NCI-H446 treated with DMSO at 0.1 percent for 48 hours (cell line): ENCODE measurements at regions not wholly inside any gene's neighbourhood (a gene's known extent, or its start where the extent isn't known, plus 50 kb on each side); places are given as distances from the start of the nearest gene placed in this dataset.

Source experiments
- DNase-seq: peaks from one replicate; lab custom pipeline; 2025; lab: John Stamatoyannopoulos, UW

- DNase-seq = no peak
Measured at GRCh38 chr15:59953392-59953883, 50.7 kb upstream of the FOXB1 start.

GRCh38 chr15:59952960-59953359 is 51.2 kb upstream of the FOXB1 start:
- no peak for DNase-seq

GRCh38 chr15:59950603-59951388 is 53.3 kb upstream of the FOXB1 start:
- no peak for DNase-seq

GRCh38 chr15:59948924-59949613 is 55.0 kb upstream of the FOXB1 start:
- DNase-seq = no peak

- no peak for DNase-seq
Measured at GRCh38 chr15:59946084-59946483, 58.0 kb upstream of the FOXB1 start.

GRCh38 chr15:59945036-59945435 is 59.1 kb upstream of the FOXB1 start:
- DNase-seq = no peak

GRCh38 chr15:59941612-59942011 is 62.5 kb upstream of the FOXB1 start:
- DNase-seq = no peak

- DNase-seq = no peak
Measured at GRCh38 chr15:59940928-59941327, 63.2 kb upstream of the FOXB1 start.

GRCh38 chr15:59940456-59940855 is 63.7 kb upstream of the FOXB1 start:
- DNase-seq = no peak

- DNase-seq = no peak
Measured at GRCh38 chr15:59936741-59937140, 67.4 kb upstream of the FOXB1 start.

GRCh38 chr15:59933607-59934006 is 70.5 kb upstream of the FOXB1 start:
- DNase-seq = no peak

GRCh38 chr15:59931646-59932261 is 72.4 kb upstream of the FOXB1 start:
- no peak for DNase-seq

GRCh38 chr15:59924812-59925522 is 79.1 kb upstream of the FOXB1 start:
- DNase-seq = no peak

- DNase-seq = no peak
Measured at GRCh38 chr15:59924096-59924495, 80.0 kb upstream of the FOXB1 start.

GRCh38 chr15:59923508-59923907 is 80.6 kb upstream of the FOXB1 start:
- no peak for DNase-seq

GRCh38 chr15:59918994-59919951 is 84.8 kb upstream of the FOXB1 start:
- no peak for DNase-seq

GRCh38 chr15:59917504-59918157 is 86.5 kb upstream of the FOXB1 start:
- DNase-seq = no peak

GRCh38 chr15:59906046-59906445 is 98.1 kb upstream of the FOXB1 start:
- no peak for DNase-seq

GRCh38 chr15:59905176-59905575 is 98.9 kb upstream of the FOXB1 start:
- DNase-seq = no peak

GRCh38 chr15:59904450-59905135 is 99.5 kb upstream of the FOXB1 start:
- no peak for DNase-seq
